ENCODE measurements at regions not wholly inside any gene's neighbourhood (a gene's known extent, or its start where the extent isn't known, plus 50 kb on each side); places are given as distances from the start of the nearest gene placed in this dataset.

- DNase-seq (ENCODE audit: low spot score): no peak
These were observed 407.9 kb downstream of the PLA2G4A start for GRCh38 chr1:187236676-187237075.

GRCh38 chr1:187237542-187237941, 408.8 kb downstream of the PLA2G4A start:
- DNase-seq (ENCODE audit: low spot score): no peak

- DNase-seq (ENCODE audit: low spot score): no peak
These were observed 413.2 kb downstream of the PLA2G4A start for GRCh38 chr1:187241971-187242370.

- DNase-seq (ENCODE audit: low spot score): no peak
These were observed 415.9 kb downstream of the PLA2G4A start for GRCh38 chr1:187244623-187245022.

DNA sequence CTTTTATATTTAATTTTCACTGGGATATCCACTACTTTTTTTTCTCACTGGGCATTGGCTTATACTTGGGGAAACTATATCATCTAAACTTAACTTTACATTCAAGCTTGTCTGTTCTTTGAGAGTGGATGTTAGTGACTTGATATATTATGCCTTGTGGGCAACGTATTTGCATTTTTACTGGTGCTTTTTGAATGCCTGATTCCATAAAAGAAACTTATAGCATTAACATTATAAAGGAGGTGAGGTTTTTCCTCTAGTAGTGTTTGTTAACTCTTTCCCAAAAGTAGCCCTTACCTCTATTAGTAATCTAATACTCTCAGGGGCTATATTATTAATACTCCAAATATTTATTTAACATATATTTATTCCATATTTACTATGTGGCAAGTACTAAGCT, 416.5 kb downstream of the PLA2G4A start:
- no peak for DNase-seq (ENCODE audit: low spot score)

DNA sequence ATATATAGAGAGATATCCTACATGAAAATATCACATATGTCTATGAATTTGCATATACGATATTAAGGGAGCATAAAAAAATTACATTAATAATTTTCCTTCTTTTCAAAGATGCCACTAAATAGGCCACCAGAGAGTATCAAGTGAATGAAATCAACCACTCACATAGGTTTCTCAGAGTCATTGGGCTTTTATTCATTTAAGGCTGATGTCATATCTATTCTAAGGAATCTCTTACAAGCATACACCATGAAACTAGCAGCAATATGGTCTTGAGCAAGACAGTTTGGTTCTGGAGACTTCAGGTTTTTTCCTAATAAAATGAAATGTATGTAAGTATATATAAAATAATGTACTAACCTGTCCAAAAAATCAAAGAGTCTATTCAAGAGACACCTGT, 420.4 kb downstream of the PLA2G4A start:
- no peak for DNase-seq (ENCODE audit: low spot score)

DNA sequence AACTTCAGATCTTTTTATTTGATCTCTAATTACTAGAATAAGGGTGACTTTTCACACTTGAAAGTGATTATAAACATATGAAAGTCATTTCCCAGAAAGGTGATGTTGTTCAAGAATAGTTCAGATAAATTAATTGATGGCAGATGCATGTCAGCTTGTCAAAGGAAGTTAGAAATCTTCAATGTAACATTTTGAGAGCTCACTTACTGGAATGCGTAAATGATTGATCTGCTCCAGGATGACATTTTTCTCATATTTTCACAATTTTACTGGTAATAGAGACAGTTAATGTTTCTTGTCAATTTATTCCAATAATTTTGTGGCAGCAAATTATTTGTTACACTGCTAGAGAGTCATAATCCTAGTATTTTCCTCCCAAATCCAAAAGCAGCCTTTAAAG, 424.2 kb downstream of the PLA2G4A start:
- DNase-seq (ENCODE audit: low spot score): no peak

DNA sequence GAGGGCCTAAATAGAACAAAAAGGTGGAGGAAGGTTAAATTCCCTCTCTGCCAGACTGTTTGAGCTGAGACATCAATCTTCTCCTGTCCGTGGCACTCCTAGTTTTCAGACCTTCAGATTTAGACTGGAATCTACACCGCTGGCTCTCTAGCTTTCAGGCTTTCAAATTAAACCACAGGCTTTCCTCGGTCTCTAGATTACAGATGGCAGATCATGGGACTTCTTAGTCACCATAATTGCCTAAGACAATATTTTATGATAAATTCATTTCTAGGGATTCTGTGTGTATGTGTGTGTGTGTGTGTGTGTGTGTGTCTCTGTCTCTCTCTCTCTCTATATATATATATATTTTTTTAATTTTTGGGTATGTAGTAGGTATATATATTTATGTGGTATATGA, 428.7 kb downstream of the PLA2G4A start:
- DNase-seq (ENCODE audit: low spot score): no peak

- no peak for DNase-seq (ENCODE audit: low spot score)
These were observed 432.9 kb downstream of the PLA2G4A start for GRCh38 chr1:187261637-187262036.

DNA sequence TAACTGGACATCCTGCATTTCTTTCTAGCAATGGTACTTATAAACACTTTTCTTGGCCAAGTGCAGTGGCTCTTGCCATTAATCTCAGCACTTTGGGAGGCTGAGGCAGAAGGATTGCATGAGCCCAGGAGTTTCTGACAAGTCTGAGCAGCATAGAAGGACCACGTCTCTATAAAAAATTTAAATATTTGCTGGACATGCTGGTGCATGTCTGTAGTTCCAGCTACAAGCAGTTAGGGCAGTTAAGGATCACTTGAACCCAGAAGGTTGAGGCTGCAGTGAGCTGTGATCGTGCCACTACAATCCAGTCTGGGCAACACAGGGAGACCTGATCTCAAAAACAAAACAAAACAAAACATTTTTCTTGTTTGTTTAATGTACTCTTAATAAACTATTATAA, 434.0 kb downstream of the PLA2G4A start:
- DNase-seq (ENCODE audit: low spot score): no peak

GRCh38 chr1:187264995-187265602, 436.4 kb downstream of the PLA2G4A start:
- no peak for DNase-seq (ENCODE audit: low spot score)

DNA sequence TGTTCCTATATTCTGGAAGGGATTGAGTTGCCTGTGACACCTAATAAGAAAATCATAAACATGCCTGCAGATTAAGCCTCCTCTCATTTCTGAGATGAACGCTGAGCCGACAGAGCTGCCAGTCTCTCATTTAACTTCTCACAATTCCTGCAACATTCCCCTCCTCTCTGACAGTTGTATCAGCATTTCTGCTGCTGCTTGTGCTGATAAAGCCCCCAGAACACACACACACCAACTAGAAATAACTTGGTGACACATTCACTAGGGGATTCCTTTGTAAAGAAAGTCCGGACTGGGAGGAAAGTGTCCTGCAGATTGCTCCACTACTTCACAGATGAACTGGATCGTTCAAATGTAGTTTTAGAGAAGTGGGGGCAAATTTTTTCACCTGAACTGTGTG, 437.3 kb downstream of the PLA2G4A start:
- DNase-seq (ENCODE audit: low spot score): no peak

DNA sequence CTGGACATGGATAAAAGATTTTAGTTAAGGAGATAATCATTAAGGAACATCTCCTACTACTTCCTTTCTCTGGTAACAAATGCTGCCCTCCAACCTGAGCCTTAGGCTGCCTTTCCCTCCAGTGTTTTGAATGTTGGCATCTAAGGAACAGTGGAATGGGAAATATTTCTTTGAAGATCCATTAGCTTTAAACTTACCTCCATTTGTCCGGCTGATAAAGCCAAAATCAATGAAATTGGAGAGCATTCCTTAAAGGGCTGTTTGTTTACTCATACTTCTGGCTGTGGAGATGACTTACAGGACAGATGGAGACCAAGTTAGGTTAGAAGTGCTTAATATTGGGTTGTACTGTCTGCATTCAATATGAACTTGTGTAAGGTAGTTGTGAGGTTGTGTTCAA, 439.1 kb downstream of the PLA2G4A start:
- DNase-seq (ENCODE audit: low spot score): no peak

- no peak for DNase-seq (ENCODE audit: low spot score)
These were observed 441.5 kb downstream of the PLA2G4A start for GRCh38 chr1:187270256-187270655.

DNA sequence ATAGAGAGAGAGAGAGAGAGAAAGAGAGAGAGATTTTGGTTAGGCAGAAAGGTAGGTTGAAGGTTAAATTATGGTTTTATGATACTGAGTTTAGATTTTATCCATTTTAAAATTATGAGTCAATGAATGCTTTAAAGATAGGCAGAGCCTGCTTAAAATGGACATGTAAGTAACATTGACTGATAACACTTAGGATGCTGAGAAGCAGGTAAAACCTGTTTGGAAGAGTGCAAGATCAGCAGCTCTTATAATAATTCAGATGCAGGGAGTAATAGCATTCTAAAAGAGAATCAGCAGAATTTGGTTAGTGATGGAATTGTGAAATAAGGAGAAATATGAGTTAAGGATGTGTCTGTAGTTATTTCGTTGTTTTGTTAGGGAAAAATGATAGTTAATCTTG, 446.6 kb downstream of the PLA2G4A start:
- no peak for DNase-seq (ENCODE audit: low spot score)

DNA sequence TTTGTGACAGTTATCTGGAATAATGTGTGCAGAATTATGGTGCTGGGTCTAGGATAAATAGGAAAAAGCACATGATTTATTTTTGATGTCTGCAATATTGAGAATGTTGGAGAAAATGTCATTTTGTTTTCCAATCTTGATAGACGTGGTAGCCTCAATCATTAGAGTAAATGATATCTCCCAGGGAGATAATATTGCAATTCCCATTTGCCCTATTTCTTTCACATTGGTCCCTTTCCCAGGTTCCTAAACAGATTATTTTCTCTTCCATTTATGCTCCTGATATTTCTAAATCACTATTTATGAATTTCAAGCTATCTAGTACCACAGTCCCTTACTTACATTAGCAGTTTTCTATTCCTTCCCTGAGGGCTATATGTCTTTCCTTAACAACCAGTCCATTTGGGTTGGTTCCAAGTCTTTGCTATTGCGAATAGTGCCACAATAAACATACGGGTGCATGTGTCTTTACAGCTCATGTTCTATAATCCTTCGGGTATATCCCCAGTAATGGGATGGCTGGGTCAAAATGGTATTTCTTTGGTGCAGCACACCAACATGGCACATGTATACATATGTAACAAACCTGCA, 447.3 kb downstream of the PLA2G4A start:
- DNase-seq (ENCODE audit: low spot score): no peak

GRCh38 chr1:187276677-187277076, 447.9 kb downstream of the PLA2G4A start:
- DNase-seq (ENCODE audit: low spot score): no peak

DNA sequence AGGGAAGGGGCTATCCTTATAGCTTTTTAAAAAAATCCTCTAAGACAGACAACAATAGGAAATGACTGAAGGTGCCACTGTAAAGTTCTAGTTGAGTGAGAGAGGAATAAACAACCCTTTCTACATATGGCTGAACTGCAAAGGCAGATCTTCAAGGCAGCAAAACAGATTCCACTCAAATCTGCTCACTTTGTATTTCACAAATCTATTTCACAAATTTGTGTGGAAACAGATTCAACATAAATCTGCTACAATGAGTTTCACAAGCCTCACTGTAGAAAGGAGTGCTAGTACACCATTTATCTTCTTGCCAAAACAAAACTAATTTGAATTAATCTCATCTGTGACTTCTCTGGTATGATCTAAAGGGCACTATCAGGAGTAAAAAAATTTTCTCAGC, 451.3 kb downstream of the PLA2G4A start:
- no peak for DNase-seq (ENCODE audit: low spot score)

DNA sequence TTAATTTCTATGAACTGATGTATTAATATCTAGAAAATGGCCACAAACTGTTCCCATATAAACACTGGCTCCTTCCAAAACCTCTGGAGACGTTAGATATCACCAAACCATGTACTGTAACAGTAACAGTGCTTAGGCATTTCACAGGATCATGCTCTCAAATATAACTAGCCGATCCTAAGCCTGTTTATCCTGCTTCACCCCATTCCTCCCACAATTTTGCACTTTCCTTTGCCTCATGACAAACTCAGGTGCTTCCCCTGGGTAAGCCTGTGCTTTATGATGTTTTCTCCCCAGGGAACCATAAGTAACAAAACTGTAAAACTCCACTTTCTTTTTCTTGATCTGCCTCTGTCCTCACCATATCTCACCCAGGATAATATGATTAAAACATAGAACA, 452.3 kb downstream of the PLA2G4A start:
- no peak for DNase-seq (ENCODE audit: low spot score)

- no peak for DNase-seq (ENCODE audit: low spot score)
These were observed 455.2 kb downstream of the PLA2G4A start for GRCh38 chr1:187283984-187284383.

DNA sequence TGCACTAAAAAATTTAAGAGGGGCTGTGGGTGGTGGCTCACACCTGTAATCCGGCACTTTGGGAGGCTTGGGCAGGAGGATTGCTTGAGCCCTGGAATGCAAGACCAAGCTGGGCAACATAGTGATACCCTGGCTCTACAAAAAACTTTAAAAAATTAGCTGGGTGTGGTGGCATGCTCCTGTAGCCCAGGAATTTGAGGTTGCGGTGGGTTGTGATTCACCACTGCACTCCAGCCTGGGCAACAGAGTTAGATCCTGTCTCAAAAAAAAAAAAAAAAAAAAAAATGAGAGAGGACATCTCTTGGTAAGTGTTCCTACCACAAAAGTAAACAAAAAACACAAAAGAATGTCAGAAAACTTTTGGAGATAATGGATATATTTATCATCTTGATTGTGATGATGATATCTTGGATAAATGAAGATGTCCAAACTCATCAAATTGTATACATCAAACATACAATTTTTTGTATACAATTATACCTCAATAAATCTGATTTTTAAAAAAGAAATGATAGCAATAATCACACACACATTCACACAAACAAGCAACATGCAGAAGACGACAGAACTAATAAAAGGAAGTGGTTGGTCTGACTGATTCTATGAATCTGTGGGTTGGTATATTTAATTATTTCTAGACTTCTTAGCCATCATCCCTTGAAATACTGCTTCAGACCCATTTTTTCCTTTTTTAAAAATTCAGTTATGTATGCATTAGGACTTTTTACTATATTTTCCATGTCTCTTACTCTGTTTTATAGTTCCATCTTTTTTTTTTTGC, 465.9 kb downstream of the PLA2G4A start:
- no peak for DNase-seq (ENCODE audit: low spot score)

- DNase-seq (ENCODE audit: low spot score): no peak
These were observed 471.3 kb downstream of the PLA2G4A start for GRCh38 chr1:187300081-187300480.

DNA sequence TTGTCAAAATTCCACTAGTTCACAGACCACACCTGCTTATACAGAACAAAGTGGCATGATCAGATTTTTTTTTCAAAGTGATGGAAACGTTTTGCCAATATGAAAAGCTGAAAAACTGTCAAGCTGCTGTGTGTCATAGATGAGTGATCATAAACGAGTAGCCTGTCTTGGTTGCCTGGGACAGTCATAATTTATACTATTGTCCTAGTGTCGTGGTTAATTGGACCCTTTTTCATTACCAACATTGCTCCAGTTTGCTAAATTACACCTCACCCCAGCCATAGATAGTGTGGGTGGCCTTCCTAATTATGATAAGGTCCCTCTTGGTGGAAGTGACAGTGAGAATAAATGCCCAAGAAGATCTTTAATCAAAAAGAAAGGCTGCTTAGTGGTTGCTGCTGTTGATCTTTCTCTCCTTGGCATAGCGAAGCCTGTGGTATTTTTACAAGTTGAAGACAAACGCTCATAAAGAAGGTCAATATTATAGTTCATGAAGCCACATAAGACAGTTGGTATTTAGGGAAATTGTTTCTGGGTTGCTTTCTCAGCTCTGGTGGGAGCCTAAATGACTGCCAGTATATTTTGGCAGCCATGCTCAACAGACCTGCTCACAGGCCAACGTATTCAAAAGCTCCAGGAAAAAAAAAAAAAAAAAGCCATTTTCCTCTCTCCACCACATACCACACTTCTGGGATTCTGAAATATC, 478.1 kb downstream of the PLA2G4A start:
- DNase-seq (ENCODE audit: low spot score): no peak
